ENCODE measurements at regions not wholly inside any gene's neighbourhood (a gene's known extent, or its start where the extent isn't known, plus 50 kb on each side); places are given as distances from the start of the nearest gene placed in this dataset.

DNA sequence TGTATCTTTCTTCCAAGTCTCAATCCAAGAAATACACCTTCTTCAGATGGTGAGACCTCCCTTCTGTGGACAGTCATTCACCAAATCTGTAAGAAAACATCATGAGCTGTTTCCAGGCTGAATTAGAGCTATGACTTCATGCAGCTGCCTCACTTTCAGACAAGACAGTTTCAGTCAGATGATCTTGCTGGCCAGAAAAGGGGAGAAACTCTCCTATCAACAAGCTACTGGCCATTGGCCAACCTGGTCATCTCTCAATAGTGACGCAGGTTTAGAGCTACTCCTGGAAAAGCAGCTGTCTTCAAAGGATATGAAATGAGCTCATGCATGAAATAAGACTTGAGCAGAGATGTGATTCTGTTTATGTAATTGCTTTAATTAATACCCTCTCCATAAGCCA is 69.6 kb upstream of the NDP start:
- TF ChIP-seq EZH2 (IDR thresholded peaks at IDR 0.05; ENCODE audit: borderline replicate concordance, low read depth, low read length, severe bottlenecking), result no peak
- no peak for TF ChIP-seq POLR2A (IDR thresholded peaks at IDR 0.05; ENCODE audit: low read depth, low read length)
